HG03469 (cell line): ENCODE measurements at regions not wholly inside any gene's neighbourhood (a gene's known extent, or its start where the extent isn't known, plus 50 kb on each side); places are given as distances from the start of the nearest gene placed in this dataset.

ENCODE experiments used
- ATAC-seq: cut with Tn5 transposase; IDR thresholded peaks from one replicate; pipeline ENCODE4 v1.9.1; 2021; ENCODE audit warnings: mild to moderate bottlenecking, moderate library complexity, moderate number of reproducible peaks; ENCODE audit not compliant: unreplicated experiment

GRCh38 chr1:182297335-182297734, 94.3 kb downstream of the GLUL start:
- no peak for ATAC-seq

GRCh38 chr1:182295697-182296096, 95.9 kb downstream of the GLUL start:
- ATAC-seq = no peak

- no peak for ATAC-seq
These were observed 98.4 kb downstream of the GLUL start for GRCh38 chr1:182293119-182293589.

GRCh38 chr1:182292193-182292741, 99.3 kb downstream of the GLUL start:
- ATAC-seq = no peak

GRCh38 chr1:182291584-182292192, 99.9 kb downstream of the GLUL start:
- no peak for ATAC-seq

GRCh38 chr1:182288749-182289604, 102.6 kb downstream of the GLUL start:
- ATAC-seq = no peak

- ATAC-seq = no peak
These were observed 104.8 kb downstream of the GLUL start for GRCh38 chr1:182286761-182287160.

- ATAC-seq = no peak
These were observed 107.6 kb downstream of the GLUL start for GRCh38 chr1:182283746-182284544.

GRCh38 chr1:182281541-182281940, 110.0 kb downstream of the GLUL start:
- no peak for ATAC-seq

- no peak for ATAC-seq
These were observed 111.1 kb downstream of the GLUL start for GRCh38 chr1:182280504-182280900.

- ATAC-seq = no peak
These were observed 111.7 kb downstream of the GLUL start for GRCh38 chr1:182279724-182280503.

GRCh38 chr1:182279302-182279701, 112.3 kb downstream of the GLUL start:
- ATAC-seq = no peak

- no peak for ATAC-seq
These were observed 113.2 kb downstream of the GLUL start for GRCh38 chr1:182278144-182279054.

- no peak for ATAC-seq
These were observed 116.3 kb downstream of the GLUL start for GRCh38 chr1:182275271-182275670.

- ATAC-seq = no peak
These were observed 117.0 kb downstream of the GLUL start for GRCh38 chr1:182274618-182275017.

- ATAC-seq = no peak
These were observed 120.9 kb downstream of the GLUL start for GRCh38 chr1:182270731-182271130.

GRCh38 chr1:182269097-182269496, 122.5 kb downstream of the GLUL start:
- no peak for ATAC-seq

- ATAC-seq = no peak
These were observed 122.9 kb downstream of the GLUL start for GRCh38 chr1:182268669-182269068.

GRCh38 chr1:182264185-182264584, 127.4 kb downstream of the GLUL start:
- no peak for ATAC-seq
